ENCODE measurements at regions not wholly inside any gene's neighbourhood (a gene's known extent, or its start where the extent isn't known, plus 50 kb on each side); places are given as distances from the start of the nearest gene placed in this dataset.

DNA sequence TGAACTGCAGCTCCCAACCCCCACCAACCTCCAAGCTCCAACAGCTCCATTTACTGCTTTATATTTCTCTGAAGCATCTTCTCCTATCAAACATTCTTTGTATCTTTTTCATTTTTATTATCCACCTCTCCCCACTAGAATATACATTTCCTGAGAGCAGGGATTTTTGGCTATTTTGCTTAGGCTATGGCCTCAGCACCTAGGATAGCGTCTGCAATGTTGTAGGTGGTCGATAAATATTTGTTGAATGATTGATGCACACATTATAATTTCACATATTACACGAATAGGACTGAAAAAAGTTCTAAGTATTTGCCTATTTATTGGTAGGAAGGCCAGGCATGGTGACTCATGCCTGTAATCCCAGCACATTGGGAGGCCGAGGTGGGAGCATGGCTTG lies 658.7 kb upstream of the DIPK2B start:
- CTCF ChIA-PET, result no interaction called here
- no peaks in the 10 kb centered on the region for H3K9me3 ChIP-seq (ENCODE audit: control insufficient read depth, insufficient read depth, low read length)
- no peak overlapping the region for H3K23ac ChIP-seq (ENCODE audit: low read depth, low read length)
- no peak overlapping the region for H4K91ac ChIP-seq (ENCODE audit: insufficient read depth, low read depth, low read length)
- no peaks in the 10 kb centered on the region for H3K79me1 ChIP-seq (ENCODE audit: low read depth in 1 of 2, low read length in 2 of 2)
- H2BK5ac ChIP-seq (ENCODE audit: low read depth, low read length, poor library complexity, severe bottlenecking), result no peak overlapping the region
- no peak overlapping the region for H3K4ac ChIP-seq (ENCODE audit: low read depth, low read length)
- H2BK20ac ChIP-seq (ENCODE audit: low read depth, low read length), result no peak overlapping the region
- no peak overlapping the region for H4K5ac ChIP-seq (ENCODE audit: low read depth, low read length)
- dilution Hi-C loops (cut with HindIII; ENCODE audit: low sequenced_read_pairs, unreplicated experiment), result no loop called here
- no peaks in the 10 kb centered on the region for H4K20me1 ChIP-seq (ENCODE audit: insufficient read depth, low read length)
- H2AFZ ChIP-seq (replicated peaks; ENCODE audit: low read length, poor library complexity), result no peak overlapping the region
- no peak overlapping the region for H3K4me3 ChIP-seq (ENCODE audit: insufficient read depth, low read depth, low read length)
- no peak overlapping the region for H2BK15ac ChIP-seq (ENCODE audit: low read depth, low read length)
- no peak overlapping the region for H4K8ac ChIP-seq (ENCODE audit: low read depth in 2 of 2, low read length in 2 of 2)
- H3K36me3 ChIP-seq (ENCODE audit: control insufficient read depth, insufficient read depth, low read length), result no peaks in the 10 kb centered on the region
- no peak overlapping the region for H3K18ac ChIP-seq (ENCODE audit: low read depth, low read length)
- WGBS, 2 experiments (ENCODE audit: extremely low coverage in 2 of 2, insufficient read length in 1 of 2), result no CpG with 5 or more reads among the region's 4 CpGs
- H2AK5ac ChIP-seq (ENCODE audit: low read depth, low read length), result no peak overlapping the region
- H3K56ac ChIP-seq (ENCODE audit: extremely low read depth, insufficient read depth, low read length), result no peak overlapping the region
- intact Hi-C loops (cut with micrococcal nuclease), result no loop called here
- H3K14ac ChIP-seq (replicated peaks; ENCODE audit: low read depth, low read length), result no peak overlapping the region
- no peak overlapping the region for H2AK9ac ChIP-seq (replicated peaks; ENCODE audit: low read depth, low read length, poor library complexity)
- no peak overlapping the region for H3K9ac ChIP-seq (ENCODE audit: low read depth, low read length)
- H2BK120ac ChIP-seq (ENCODE audit: low read depth, low read length), result no peak overlapping the region
- no peaks in the 10 kb centered on the region for H3K4me1 ChIP-seq (ENCODE audit: control insufficient read depth, insufficient read depth, low read length)
- H3K27me3 ChIP-seq (ENCODE audit: control insufficient read depth, insufficient read depth, low read length), result peaks cover 28% of the 10 kb centered on the region
- H3K9me1 ChIP-seq (ENCODE audit: insufficient read depth, low read length), result no peaks in the 10 kb centered on the region
- DNase-seq (no peak), ATAC-seq (ENCODE audit: low read depth) (no peak)
- POLR2A ChIA-PET (ENCODE audit: unreplicated experiment), result no interaction called here
- TF ChIP-seq MAZ (IDR thresholded peaks at IDR 0.05; ENCODE audit: borderline replicate concordance, low read depth, low read length) (no peak), BHLHE40 (IDR thresholded peaks at IDR 0.05; ENCODE audit: low read depth, low read length) (no peak), POLR2A (IDR thresholded peaks at IDR 0.05; ENCODE audit: low read depth, low read length) (no peak), CEBPB (IDR thresholded peaks at IDR 0.05; ENCODE audit: low read depth, low read length) (no peak), RAD21 (IDR thresholded peaks at IDR 0.05; ENCODE audit: low read length) (no peak), SMC3 (IDR thresholded peaks at IDR 0.05; ENCODE audit: low read depth, low read length) (no peak), CHD1 (IDR thresholded peaks at IDR 0.05; ENCODE audit: low read depth, low read length) (no peak), MAFK (IDR thresholded peaks at IDR 0.05; ENCODE audit: low read depth, low read length) (no peak), FOS (IDR thresholded peaks at IDR 0.05; ENCODE audit: low read depth, low read length) (no peak), RCOR1 (IDR thresholded peaks at IDR 0.05; ENCODE audit: insufficient replicate concordance, low read length) (no peak), NFE2L2 (IDR thresholded peaks at IDR 0.05; ENCODE audit: low read depth, low read length) (no peak), MXI1 (IDR thresholded peaks at IDR 0.05; ENCODE audit: borderline replicate concordance, low read depth, low read length) (no peak), RFX5 (IDR thresholded peaks at IDR 0.05; ENCODE audit: low read depth, low read length) (no peak)
- TF ChIP-seq, protein P1, sequence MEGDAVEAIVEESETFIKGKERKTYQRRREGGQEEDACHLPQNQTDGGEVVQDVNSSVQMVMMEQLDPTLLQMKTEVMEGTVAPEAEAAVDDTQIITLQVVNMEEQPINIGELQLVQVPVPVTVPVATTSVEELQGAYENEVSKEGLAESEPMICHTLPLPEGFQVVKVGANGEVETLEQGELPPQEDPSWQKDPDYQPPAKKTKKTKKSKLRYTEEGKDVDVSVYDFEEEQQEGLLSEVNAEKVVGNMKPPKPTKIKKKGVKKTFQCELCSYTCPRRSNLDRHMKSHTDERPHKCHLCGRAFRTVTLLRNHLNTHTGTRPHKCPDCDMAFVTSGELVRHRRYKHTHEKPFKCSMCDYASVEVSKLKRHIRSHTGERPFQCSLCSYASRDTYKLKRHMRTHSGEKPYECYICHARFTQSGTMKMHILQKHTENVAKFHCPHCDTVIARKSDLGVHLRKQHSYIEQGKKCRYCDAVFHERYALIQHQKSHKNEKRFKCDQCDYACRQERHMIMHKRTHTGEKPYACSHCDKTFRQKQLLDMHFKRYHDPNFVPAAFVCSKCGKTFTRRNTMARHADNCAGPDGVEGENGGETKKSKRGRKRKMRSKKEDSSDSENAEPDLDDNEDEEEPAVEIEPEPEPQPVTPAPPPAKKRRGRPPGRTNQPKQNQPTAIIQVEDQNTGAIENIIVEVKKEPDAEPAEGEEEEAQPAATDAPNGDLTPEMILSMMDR (conservative IDR thresholded peaks at IDR 0.05; ENCODE audit: low read depth, low read length), result no peak
- TF ChIP-seq, protein P2, sequence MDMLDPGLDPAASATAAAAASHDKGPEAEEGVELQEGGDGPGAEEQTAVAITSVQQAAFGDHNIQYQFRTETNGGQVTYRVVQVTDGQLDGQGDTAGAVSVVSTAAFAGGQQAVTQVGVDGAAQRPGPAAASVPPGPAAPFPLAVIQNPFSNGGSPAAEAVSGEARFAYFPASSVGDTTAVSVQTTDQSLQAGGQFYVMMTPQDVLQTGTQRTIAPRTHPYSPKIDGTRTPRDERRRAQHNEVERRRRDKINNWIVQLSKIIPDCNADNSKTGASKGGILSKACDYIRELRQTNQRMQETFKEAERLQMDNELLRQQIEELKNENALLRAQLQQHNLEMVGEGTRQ (IDR thresholded peaks at IDR 0.05; ENCODE audit: low read depth, low read length), result no peak
- TF ChIP-seq, protein P3, sequence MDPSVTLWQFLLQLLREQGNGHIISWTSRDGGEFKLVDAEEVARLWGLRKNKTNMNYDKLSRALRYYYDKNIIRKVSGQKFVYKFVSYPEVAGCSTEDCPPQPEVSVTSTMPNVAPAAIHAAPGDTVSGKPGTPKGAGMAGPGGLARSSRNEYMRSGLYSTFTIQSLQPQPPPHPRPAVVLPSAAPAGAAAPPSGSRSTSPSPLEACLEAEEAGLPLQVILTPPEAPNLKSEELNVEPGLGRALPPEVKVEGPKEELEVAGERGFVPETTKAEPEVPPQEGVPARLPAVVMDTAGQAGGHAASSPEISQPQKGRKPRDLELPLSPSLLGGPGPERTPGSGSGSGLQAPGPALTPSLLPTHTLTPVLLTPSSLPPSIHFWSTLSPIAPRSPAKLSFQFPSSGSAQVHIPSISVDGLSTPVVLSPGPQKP (IDR thresholded peaks at IDR 0.05; ENCODE audit: borderline replicate concordance, low read depth, low read length), result no peak
- no peak overlapping the region for H3K27ac ChIP-seq (ENCODE audit: insufficient read depth, low read length)
- no peak overlapping the region for H3K4me2 ChIP-seq (ENCODE audit: low read depth, low read length)
- BruUV-seq (replicated peaks), result no TSS peak
- in situ Hi-C loops (cut with MboI; ENCODE audit: low sequenced_read_pairs), result no loop called here

Measured in IMR-90 (cell line).